Stimulated activated CD8-positive, alpha-beta memory T cell treated with anti-CD3 and anti-CD28 coated beads, Interleukin-4, amount 100 ng/mL, for 24 hours (primary cell): ENCODE measurements at regions not wholly inside any gene's neighbourhood (a gene's known extent, or its start where the extent isn't known, plus 50 kb on each side); places are given as distances from the start of the nearest gene placed in this dataset.

Experiments
- DNase-seq: peaks from one replicate; pipeline ENCODE4 v3.0.0-alpha.2; 2020; ENCODE audit warnings: low read depth

DNA sequence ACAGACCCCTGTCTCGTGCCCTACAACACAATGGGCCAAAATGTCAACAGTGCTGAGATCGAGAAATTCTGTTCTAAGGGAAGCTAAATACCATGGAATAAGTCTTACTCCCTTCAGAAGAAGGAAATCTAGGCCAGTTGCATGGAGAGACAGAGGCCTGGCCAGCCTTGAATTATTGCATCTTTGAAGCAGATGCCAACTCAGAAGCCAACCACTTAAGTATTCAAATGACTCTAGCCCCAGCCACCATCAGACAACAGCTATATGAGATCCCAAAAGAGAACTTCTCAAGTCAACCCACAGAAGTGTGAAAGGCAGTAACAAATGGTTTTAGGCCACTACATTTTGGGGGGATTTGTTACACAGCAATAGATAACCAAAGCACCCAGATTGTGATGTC is 180.1 kb downstream of the ACTL7B start:
- no peak for DNase-seq

DNA sequence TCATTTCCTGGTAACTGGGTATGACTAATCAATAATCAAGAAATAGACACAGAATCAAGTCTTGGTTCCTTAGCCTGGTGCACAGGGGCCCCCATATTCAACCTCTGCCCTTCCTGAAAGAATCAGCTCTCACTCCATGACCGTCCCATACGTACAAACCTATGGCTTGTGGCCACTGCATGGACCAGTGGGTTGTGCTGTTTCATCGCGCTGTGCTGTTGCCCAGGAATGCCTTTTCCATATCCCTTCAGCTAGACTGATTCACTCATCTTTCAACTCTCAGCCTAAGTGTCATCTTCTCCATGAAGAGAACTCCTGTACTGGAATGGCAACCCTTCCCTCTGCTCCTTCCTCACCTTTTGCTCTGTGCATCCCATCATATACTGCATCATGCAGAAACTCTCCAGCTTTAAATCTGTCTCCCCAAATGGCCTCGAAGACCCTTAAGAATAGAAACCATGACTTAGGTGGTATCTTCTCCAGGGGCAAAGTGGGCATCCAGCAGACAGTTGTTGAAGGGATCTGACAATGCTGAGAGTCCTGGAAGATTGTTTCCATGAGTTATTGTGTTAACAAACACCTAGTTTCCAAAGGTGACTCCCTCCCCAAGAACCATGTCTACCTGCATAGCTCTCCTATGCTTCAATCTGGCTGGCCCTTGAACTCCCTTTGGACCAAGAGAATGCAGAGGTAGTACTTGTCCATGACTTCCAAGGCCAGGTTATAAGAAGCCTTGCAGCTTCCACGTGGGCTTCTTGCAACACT is 180.8 kb downstream of the ACTL7B start:
- DNase-seq: no peak

DNA sequence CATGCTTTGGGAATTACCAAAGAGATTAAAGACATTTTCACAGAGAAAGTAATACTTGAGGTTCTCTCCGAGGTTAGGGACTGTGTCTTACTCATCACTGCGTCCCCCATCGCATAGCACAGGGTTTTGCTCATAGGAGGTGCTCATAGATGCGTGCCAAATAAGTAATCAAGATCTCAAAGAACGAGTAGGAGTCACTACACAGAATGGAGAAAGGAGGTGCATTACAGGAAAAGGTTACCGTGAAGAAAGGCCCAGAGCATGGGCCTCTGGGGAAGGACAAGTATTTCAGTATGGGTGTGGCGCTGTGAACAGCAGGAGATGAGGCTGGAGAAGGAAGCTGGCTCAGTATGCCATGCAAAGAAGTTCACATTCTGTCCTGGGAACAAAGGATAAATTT is 182.4 kb downstream of the ACTL7B start:
- no peak for DNase-seq

DNA sequence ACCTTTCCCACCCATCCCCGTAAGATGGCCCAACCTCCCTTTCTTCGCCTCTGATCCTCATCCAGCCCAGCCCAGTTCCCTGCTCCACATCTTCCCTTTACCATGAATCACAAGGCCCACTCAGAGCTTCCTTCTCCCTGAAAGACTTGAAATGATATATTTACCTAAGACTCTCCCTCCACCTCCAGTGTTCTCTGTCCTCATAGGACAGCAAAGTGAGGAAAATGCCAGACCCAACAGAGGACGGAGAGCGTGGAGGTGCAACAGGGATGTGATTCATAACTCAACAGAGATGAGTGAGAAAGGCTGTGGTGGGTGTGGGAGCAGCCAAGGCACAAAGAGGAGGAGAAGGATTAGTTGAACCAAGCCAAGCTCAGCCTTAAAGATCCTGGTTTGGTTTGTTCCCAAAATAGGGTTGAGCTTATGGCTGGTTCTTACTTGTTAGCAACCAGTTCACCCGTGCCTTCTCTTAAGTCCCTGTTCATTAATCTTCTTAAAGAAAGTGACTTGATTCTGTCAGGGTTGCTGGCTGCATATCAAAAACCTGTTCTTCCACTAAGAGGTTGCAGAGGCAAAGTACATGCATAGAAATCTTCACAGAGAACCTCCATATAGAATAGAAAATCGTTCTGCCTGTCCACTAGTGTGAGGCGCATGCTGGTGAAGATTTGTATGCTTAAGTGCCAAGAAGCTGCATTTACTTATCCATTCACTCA is 183.2 kb downstream of the ACTL7B start:
- DNase-seq: no peak

DNA sequence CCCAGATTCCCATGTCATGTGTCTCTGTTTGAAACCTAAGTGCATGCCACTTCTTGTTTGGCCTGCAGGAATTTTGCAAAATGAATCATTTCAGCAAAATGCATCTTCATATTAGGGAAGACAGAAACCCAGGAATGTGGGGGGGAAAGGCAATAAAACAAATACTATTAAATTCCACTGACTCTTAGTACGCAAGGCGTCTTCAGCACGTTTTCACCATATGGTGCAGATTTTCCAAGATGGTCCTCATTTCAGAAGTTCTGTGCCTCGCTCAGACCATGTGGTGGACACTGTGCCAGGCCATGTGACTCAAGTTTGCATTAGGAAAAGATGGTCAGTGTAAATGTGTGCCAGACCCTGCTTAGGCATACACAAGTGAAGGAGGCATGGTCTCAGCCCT is 184.0 kb downstream of the ACTL7B start:
- no peak for DNase-seq

DNA sequence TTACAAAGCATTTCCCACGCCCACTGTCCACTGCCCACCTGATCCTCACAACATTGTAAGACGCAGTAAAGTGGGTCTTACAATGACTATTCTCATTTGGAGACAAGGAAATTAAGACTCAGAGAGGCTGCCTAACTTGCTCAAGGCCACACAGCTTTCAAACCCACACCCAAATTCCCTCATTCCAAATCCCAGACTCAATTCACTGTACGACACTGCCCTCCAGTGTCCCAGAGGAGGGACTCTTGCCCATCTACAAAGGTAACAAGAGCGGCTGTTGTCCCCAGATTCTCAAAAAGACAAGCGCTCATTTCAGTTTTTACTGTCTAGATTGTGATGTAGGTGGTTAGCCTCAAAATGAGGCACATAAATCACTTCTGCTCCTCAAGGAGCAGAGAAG is 184.6 kb downstream of the ACTL7B start:
- no peak for DNase-seq

DNA sequence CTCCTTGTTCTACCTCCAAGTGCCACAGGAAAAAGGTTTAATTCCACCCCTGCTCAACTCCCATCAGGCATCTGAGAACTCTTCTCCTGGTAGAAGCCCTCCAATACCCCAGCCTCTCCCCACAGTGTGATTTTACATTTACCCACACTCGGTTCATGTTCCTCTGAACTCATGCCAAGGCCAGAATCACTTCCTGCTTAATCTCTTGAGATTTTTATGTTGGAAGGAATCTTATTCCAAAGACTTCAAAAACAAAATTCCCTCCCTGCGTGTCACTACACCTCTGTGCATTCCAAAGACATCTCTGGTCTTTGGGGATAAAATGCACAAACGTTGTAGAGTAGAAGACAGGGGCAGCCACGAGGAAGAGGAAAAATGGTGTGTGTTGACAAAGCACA is 186.8 kb downstream of the ACTL7B start:
- no peak for DNase-seq

DNA sequence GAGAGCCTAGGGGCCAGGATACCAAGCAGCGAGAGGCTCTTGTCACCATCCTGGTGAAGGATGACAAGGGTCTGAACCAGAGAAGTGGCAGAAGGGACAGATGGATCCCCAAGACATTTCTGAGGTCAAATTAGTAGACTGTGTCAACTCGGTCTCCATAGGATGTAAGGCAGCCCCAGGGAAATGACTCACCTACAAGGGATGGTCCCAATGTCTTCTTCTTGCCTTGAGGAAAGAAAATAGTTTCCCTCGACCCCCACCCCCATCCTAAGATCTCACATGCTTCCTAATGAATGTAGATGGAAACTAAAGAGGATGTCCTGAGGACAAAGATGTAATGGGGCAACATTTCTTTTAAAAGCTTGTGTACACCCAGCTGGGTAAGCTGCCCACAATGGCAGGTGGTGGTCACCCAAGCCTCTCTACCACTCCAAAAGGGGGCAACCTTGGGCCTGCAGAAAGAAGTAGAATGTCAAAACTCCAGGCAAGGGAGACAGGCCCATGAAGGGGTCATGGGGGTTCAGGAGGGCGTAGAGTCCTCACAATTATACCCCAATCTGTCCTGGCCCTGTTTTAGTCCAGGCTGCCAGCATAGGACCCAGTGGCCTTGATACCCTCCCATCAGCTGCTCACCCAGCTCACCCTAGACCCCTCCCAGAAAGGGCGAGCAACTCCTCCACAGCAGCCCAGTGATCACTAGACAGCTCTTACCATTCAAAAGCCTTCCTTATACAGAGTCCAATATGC is 187.4 kb downstream of the ACTL7B start:
- no peak for DNase-seq

DNA sequence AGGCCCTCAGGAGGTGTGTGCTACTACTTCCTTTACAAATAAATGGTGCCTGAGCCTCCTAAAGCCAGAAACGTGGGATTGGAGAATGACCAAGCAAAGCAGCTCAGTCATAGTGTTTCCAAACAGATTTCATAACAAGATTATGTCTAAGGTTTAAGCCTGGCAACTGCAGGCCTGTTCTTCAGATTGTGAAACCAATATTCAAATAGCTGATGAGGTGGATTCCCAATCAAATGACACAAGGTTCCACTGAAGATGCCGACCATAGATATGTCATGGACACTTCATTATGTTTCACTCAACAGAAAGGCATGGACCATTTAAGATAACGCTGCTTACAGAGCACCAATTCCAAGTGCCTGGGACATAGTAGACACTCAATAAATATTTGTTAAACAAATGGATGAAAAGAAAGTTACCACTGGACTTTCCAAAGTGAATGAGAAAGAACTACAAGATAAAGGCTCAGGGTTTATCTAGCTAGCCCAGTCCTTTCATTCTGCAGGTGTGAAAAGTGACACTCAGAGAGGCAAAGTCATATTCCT is 189.5 kb downstream of the ACTL7B start:
- DNase-seq: no peak

DNA sequence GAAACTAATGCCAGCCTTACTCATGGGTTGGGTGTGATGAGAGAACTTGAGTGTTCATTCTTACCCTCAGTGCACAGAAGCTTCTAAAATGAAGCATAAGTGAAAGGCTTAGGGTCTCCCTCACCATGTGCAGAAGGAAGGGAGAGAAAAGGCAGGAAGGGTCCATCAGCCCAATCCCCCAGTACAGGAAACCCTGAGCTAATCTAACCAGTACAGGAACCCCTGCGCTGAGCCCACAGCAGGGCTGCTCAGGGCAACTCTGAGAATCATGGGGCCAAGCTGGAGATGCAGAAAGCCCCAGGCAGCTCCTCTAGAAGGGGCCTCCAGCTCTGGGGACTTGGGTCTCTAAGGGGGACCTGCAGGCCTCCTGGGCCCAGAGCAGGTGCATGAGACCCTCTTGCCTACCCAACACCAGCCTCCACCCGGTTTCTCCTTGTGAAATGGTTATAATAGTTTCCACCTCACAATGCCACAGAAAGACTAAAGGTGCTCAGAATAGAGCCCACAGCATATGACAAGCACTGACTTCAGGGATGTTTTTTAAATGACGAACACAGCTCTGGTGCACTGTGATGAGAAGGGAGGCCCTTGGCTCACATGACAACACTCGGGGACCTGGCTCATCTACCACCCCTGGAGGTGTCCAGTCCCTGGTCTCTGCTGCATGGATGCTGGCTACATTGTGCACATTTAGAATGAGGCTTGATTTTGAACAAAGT is 190.1 kb downstream of the ACTL7B start:
- no peak for DNase-seq

DNA sequence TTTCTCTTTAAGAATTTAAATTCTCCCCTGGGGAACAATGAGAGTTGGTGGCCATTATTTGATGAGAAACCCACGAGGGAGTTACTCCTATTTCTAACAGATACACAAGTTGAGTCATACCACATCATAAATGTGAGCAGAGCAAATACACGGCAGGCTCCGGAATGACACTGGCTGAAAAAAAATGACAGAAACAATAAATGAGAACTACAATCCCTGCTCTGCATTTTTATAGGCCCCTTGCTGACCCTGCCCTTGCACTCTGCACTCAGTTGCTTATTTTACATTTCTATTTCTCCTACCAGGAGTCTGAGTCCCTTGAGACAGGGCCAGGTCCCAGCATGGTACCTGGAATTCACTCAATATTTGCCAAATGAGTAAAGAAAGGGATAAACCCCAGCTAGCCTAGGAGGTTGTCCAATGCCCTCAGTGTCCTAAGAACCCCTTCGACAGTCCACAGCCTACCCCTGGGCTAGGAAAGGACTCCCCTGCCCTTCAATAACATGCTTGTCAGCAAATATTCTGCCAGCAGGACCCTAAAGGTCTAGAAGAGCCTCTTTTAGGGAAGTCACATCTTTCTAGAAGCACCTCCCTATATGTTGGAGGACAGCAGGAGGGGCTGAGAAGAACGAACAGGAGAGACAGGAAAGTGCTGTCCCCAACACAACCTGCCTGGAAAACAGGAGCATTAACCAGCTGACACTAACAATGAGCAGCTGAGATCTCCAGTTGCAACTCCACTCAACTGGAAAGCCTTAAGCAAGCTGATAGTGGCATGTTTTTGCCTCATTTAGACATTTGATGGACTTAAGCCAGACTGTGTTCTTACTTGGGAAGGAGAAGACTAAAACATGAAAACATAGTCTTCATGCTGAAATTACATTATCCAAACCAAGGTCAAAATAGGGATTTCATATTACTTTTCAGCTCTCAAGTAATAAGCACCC is 191.2 kb downstream of the ACTL7B start:
- no peak for DNase-seq

DNA sequence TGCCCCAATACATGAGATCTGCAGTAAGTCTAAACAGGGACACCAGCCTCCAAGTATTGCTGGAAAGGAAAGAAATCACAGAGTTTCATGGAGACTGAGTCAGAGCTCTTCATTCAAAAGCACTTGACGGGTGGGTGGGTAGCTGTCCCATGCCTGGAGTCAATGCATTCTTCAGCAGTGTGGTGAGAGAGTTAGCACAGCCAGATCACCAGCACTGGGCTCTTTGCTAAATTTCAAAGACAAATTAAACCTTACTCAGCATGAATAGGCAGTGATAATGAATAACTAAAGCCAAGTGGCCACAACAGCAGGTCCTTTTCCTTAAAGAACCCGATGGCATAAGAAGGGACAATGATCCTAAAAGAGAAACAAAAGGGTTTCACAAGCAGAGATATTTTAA is 192.4 kb downstream of the ACTL7B start:
- DNase-seq: no peak

DNA sequence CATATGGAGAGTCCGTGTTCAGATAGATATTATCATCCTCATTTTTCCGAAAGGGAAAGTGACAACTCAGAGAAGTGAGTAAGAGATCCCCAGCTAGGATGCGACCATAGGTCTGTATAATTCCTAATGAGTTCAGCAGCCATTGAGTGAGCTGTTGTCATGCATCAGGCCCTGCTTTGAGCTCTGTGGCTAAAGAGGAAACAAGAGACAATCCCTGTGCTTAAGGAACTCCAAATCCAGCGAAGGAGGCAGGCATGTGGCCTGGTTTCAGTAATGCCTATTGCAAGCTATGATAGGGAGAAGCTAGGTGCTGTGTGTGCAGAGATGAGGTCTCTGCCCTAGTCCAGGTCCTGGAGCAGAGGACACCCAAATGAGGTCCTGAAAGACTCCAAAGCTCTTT is 192.8 kb downstream of the ACTL7B start:
- no peak for DNase-seq

DNA sequence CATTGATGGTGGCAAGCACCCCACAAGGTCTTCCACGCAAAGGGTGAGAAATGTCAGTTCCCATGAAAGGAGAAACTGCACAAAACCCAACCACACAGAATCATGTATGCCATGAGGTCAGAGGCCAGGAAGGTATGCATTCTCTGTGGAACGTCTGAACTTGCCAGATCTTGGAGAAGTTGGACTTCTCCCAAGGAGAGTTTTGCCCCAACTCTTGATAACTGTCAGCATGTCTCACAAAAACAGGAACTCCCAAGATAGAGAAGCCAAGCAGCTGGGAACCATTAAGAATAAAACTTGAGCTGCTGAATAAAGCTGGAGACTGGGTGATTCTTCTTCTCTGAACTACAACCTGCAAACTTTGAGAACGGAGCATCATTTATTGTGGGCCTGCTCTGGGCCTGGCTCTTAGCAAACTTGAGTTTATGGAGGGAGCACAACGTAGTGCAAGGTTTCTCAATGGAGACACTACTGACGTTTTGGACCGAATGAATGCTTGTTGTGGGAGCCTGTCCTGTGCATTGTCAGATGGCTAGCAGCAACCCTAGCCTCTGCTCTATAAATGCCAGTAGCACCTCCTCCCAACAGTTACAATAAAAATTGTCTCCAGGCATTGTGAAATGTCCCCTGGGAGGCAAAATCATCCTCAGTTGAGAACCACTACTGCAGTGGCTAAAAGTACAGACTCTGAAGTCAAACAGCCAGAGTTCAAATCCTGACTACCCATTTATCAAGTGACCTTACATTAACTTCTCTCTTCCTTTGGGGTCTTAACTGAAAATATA is 193.5 kb downstream of the ACTL7B start:
- no peak for DNase-seq

DNA sequence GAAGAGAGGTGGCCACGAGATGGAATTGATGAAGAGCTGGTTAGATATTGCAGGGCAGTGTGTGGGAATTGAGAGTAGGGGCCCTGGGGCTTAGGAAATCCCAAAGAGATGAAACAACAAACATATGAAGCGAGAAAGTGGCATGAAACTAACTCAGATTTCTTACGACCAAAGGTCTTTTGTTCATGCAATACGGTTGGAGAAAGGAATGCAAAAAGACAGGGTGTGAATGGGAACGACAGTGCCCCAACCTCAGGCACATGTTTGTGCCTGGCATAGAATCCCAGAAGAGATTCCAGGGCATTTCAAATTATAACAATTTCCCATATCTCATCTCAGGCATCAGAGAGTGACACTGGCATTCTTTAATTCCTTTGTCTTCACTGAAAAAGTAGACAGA is 199.2 kb downstream of the ACTL7B start:
- no peak for DNase-seq

DNA sequence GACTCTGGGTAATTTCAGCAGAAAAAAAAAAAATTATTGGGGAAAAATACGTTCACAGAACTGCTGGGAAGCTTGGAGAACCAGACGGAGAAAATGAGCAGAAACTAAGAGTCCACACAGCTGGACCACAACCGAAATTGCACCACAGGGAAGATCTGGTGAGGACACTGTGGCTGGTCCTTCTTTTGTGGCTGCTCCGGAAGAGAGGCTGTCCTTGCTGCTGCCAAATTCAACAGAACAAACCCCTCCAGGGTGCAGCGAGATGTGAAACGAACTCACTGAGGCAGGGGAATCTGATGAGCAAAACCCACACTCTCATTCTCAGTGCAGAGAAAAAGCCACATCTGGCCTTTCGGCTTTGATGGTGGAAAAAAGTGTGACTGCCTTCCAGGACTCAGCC is 200.0 kb downstream of the ACTL7B start:
- no peak for DNase-seq

DNA sequence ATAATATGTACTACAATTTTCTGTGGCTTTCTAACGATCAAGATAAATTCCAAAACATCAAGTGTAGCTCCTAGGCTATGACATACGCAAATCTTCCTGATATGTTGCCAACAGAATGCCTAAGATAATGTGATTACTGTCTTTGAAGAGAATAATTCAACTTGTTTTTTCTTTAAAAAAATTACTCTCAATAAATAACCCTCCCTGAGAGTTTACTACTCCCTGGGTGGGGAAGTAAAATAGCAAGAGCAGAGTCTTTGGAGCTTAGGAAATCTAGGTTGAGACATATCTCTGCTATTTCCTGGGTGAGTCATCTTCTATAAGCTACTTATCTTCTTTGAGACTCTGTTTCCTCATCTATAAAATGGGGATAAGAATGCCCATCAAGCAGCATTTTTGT is 201.2 kb downstream of the ACTL7B start:
- DNase-seq: no peak

DNA sequence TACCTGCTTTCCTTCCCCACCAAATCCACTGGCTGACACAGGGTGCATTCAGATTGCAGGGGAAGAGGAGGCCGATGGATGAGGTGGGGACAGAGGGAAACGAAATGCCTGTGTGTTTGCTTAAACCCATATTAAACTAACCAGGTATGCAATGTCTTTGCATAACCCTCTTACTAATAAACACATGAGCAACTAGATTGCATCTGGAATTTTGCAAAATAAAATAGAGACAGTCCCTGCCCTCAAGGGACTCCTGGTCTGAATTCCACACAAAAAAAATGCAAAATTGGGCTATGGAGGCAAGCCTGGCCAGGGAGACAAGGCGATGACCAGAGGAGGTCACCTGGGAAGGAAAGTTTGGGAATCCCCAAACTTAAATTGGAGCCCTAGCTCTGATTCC is 202.9 kb downstream of the ACTL7B start:
- no peak for DNase-seq

DNA sequence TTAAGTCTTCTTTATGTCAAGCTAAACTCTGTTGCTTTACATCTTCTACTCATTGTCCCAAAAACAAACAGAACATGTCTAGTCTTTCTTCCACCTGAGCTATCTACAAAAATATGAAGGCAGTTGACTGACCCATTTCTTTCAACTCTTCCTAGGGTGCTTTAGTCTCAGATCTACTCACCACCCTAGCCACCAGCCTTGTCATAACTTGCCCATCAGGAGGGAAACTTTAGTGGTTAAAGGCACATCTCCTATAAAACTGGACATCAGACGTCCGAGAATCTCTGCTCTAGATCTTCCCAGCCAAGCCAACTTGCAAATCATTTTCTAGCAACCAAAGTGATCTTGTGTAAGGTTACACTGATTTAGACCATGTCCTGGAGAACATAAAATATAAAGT is 205.0 kb downstream of the ACTL7B start:
- no peak for DNase-seq

DNA sequence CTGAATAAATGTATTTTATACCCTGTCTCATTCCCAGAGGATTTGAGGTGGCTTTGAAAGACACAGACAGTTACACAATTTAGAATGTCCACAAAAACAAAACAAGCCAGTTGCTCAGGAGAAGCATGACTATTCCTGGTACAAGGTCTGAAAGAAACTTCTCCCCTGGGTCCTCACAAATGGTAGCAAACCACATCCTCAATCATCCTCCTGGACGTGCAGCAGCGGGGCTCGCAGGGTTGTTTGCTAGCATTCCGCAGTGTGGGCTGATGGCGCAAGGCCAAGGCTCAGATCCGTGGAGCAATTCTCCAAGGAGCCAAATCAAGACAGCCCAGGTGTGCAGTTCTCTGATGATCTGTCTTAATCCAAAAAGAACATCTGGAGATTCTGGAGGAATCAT is 210.3 kb downstream of the ACTL7B start:
- no peak for DNase-seq
